ENCODE measurements at regions not wholly inside any gene's neighbourhood (a gene's known extent, or its start where the extent isn't known, plus 50 kb on each side); places are given as distances from the start of the nearest gene placed in this dataset.

GRCh38 chrX:65266482-65266881, 268.1 kb downstream of the LAS1L start:
- Histone ChIP-seq H3K4me1 (ENCODE audit: control insufficient read depth, insufficient read depth, low read depth, low read length) (no peaks in the 10 kb centered on the region), H2BK120ac (ENCODE audit: low read depth, low read length) (no peak overlapping the region), H4K8ac (ENCODE audit: low read length) (no peak overlapping the region), H3K27me3 (ENCODE audit: control insufficient read depth in 1 of 2, insufficient read depth in 1 of 2, low read length in 2 of 2) (no peaks in the 10 kb centered on the region), H3K27ac (ENCODE audit: low read length, poor library complexity, severe bottlenecking) (no peak overlapping the region), H2AK5ac (ENCODE audit: low read length, severe bottlenecking) (no peak overlapping the region), H3K79me1 (replicated peaks; ENCODE audit: low read length, poor library complexity, severe bottlenecking) (no peaks in the 10 kb centered on the region), H3K9ac (ENCODE audit: low read length) (no peak overlapping the region), H4K91ac (ENCODE audit: low read length) (no peak overlapping the region), H2BK15ac (ENCODE audit: low read depth, poor library complexity, severe bottlenecking) (no peak overlapping the region), H3K23ac (ENCODE audit: low read length in 2 of 2) (no peak overlapping the region), H2BK5ac (ENCODE audit: low read depth, low read length, poor library complexity, severe bottlenecking) (no peak overlapping the region), H3K36me3 (ENCODE audit: control insufficient read depth in 1 of 2, insufficient read depth in 2 of 2, low read depth in 1 of 2, low read length in 2 of 2) (no peaks in the 10 kb centered on the region), H3K14ac (ENCODE audit: low read length in 2 of 2) (no peak overlapping the region), H3K4me2 (ENCODE audit: low read length, poor library complexity, severe bottlenecking) (no peak overlapping the region), H3K18ac (ENCODE audit: low read depth in 1 of 2, low read length in 2 of 2) (no peak overlapping the region), H3K4me3 (ENCODE audit: insufficient read depth in 1 of 2, low read depth in 1 of 2, low read length in 2 of 2) (no peak overlapping the region), H2BK12ac (ENCODE audit: low read length in 2 of 2) (no peak overlapping the region), H3K4ac (ENCODE audit: low read depth in 1 of 2, low read length in 2 of 2) (no peak overlapping the region), H2AFZ (ENCODE audit: low read depth, low read length) (no peak overlapping the region), H3K9me3 (ENCODE audit: control insufficient read depth, low read length) (peaks cover 22% of the 10 kb centered on the region)
- 80% methylated on average over 1 of the region's 2 CpGs for WGBS
- no peak for DNase-seq

- no peak overlapping the region for H4K91ac ChIP-seq (ENCODE audit: low read length)
- no peak overlapping the region for H3K9ac ChIP-seq (ENCODE audit: low read length)
- H2BK120ac ChIP-seq (ENCODE audit: low read depth, low read length): no peak overlapping the region
- no peak overlapping the region for H2AK5ac ChIP-seq (ENCODE audit: low read length, severe bottlenecking)
- no peak overlapping the region for H2AFZ ChIP-seq (ENCODE audit: low read depth, low read length)
- no peaks in the 10 kb centered on the region for H3K79me1 ChIP-seq (replicated peaks; ENCODE audit: low read length, poor library complexity, severe bottlenecking)
- H3K27me3 ChIP-seq (ENCODE audit: control insufficient read depth in 1 of 2, insufficient read depth in 1 of 2, low read length in 2 of 2): no peaks in the 10 kb centered on the region
- no peak for DNase-seq
- H2BK15ac ChIP-seq (ENCODE audit: low read depth, poor library complexity, severe bottlenecking): no peak overlapping the region
- no peaks in the 10 kb centered on the region for H3K36me3 ChIP-seq (ENCODE audit: control insufficient read depth in 1 of 2, insufficient read depth in 2 of 2, low read depth in 1 of 2, low read length in 2 of 2)
- H3K4me3 ChIP-seq (ENCODE audit: insufficient read depth in 1 of 2, low read depth in 1 of 2, low read length in 2 of 2): no peak overlapping the region
- no peak overlapping the region for H3K4me2 ChIP-seq (ENCODE audit: low read length, poor library complexity, severe bottlenecking)
- H2BK5ac ChIP-seq (ENCODE audit: low read depth, low read length, poor library complexity, severe bottlenecking): no peak overlapping the region
- 78% methylated on average over 6 of the region's 6 CpGs for WGBS
- H3K18ac ChIP-seq (ENCODE audit: low read depth in 1 of 2, low read length in 2 of 2): no peak overlapping the region
- no peak overlapping the region for H3K23ac ChIP-seq (ENCODE audit: low read length in 2 of 2)
- H3K14ac ChIP-seq (ENCODE audit: low read length in 2 of 2): no peak overlapping the region
- peaks cover 14% of the 10 kb centered on the region for H3K9me3 ChIP-seq (ENCODE audit: control insufficient read depth, low read length)
- no peak overlapping the region for H3K27ac ChIP-seq (ENCODE audit: low read length, poor library complexity, severe bottlenecking)
- no peak overlapping the region for H3K4ac ChIP-seq (ENCODE audit: low read depth in 1 of 2, low read length in 2 of 2)
- no peaks in the 10 kb centered on the region for H3K4me1 ChIP-seq (ENCODE audit: control insufficient read depth, insufficient read depth, low read depth, low read length)
- H4K8ac ChIP-seq (ENCODE audit: low read length): no peak overlapping the region
- no peak overlapping the region for H2BK12ac ChIP-seq (ENCODE audit: low read length in 2 of 2)
Measured at GRCh38 chrX:65253817-65254216, 277.6 kb upstream of the ZC4H2 start.

GRCh38 chrX:65241059-65241721, 264.9 kb upstream of the ZC4H2 start:
- Histone ChIP-seq H3K4me2 (ENCODE audit: low read length, poor library complexity, severe bottlenecking) (no peak overlapping the region), H3K4ac (ENCODE audit: low read depth in 1 of 2, low read length in 2 of 2) (no peak overlapping the region), H4K91ac (ENCODE audit: low read length) (no peak overlapping the region), H3K4me3 (ENCODE audit: insufficient read depth in 1 of 2, low read depth in 1 of 2, low read length in 2 of 2) (no peak overlapping the region), H2BK12ac (ENCODE audit: low read length in 2 of 2) (no peak overlapping the region), H3K27ac (ENCODE audit: low read length, poor library complexity, severe bottlenecking) (no peak overlapping the region), H2BK120ac (ENCODE audit: low read depth, low read length) (no peak overlapping the region), H2AK5ac (ENCODE audit: low read length, severe bottlenecking) (no peak overlapping the region), H2AFZ (ENCODE audit: low read depth, low read length) (no peak overlapping the region), H3K18ac (ENCODE audit: low read depth in 1 of 2, low read length in 2 of 2) (no peak overlapping the region), H3K9me3 (ENCODE audit: control insufficient read depth, low read length) (peaks cover 10% of the 10 kb centered on the region), H3K27me3 (ENCODE audit: control insufficient read depth in 1 of 2, insufficient read depth in 1 of 2, low read length in 2 of 2) (no peaks in the 10 kb centered on the region), H3K4me1 (ENCODE audit: control insufficient read depth, insufficient read depth, low read depth, low read length) (no peaks in the 10 kb centered on the region), H3K14ac (ENCODE audit: low read length in 2 of 2) (no peak overlapping the region), H3K9ac (ENCODE audit: low read length) (no peak overlapping the region), H2BK5ac (ENCODE audit: low read depth, low read length, poor library complexity, severe bottlenecking) (no peak overlapping the region), H3K23ac (ENCODE audit: low read length in 2 of 2) (no peak overlapping the region), H2BK15ac (ENCODE audit: low read depth, poor library complexity, severe bottlenecking) (no peak overlapping the region), H4K8ac (ENCODE audit: low read length) (no peak overlapping the region), H3K79me1 (replicated peaks; ENCODE audit: low read length, poor library complexity, severe bottlenecking) (no peaks in the 10 kb centered on the region), H3K36me3 (ENCODE audit: control insufficient read depth in 1 of 2, insufficient read depth in 2 of 2, low read depth in 1 of 2, low read length in 2 of 2) (no peaks in the 10 kb centered on the region)
- DNase-seq: no peak
- 22% methylated on average over 3 of the region's 4 CpGs for WGBS

GRCh38 chrX:65203545-65203944, 227.3 kb upstream of the ZC4H2 start:
- no peak overlapping the region for H3K4me2 ChIP-seq (ENCODE audit: low read length, poor library complexity, severe bottlenecking)
- WGBS: 65% methylated on average over 3 of the region's 3 CpGs
- H3K4me3 ChIP-seq (ENCODE audit: insufficient read depth in 1 of 2, low read depth in 1 of 2, low read length in 2 of 2): no peak overlapping the region
- no peak overlapping the region for H3K4ac ChIP-seq (ENCODE audit: low read depth in 1 of 2, low read length in 2 of 2)
- H3K27me3 ChIP-seq (ENCODE audit: control insufficient read depth in 1 of 2, insufficient read depth in 1 of 2, low read length in 2 of 2): no peaks in the 10 kb centered on the region
- H3K18ac ChIP-seq (ENCODE audit: low read depth in 1 of 2, low read length in 2 of 2): no peak overlapping the region
- no peak overlapping the region for H3K27ac ChIP-seq (ENCODE audit: low read length, poor library complexity, severe bottlenecking)
- peaks cover 13% of the 10 kb centered on the region for H3K9me3 ChIP-seq (ENCODE audit: control insufficient read depth, low read length)
- H2BK120ac ChIP-seq (ENCODE audit: low read depth, low read length): no peak overlapping the region
- H2BK12ac ChIP-seq (ENCODE audit: low read length in 2 of 2): no peak overlapping the region
- no peak for DNase-seq
- H2BK15ac ChIP-seq (ENCODE audit: low read depth, poor library complexity, severe bottlenecking): no peak overlapping the region
- H2AK5ac ChIP-seq (ENCODE audit: low read length, severe bottlenecking): no peak overlapping the region
- H2BK5ac ChIP-seq (ENCODE audit: low read depth, low read length, poor library complexity, severe bottlenecking): no peak overlapping the region
- no peak overlapping the region for H4K8ac ChIP-seq (ENCODE audit: low read length)
- no peak overlapping the region for H4K91ac ChIP-seq (ENCODE audit: low read length)
- H3K23ac ChIP-seq (ENCODE audit: low read length in 2 of 2): no peak overlapping the region
- no peak overlapping the region for H3K9ac ChIP-seq (ENCODE audit: low read length)
- H3K36me3 ChIP-seq (ENCODE audit: control insufficient read depth in 1 of 2, insufficient read depth in 2 of 2, low read depth in 1 of 2, low read length in 2 of 2): no peaks in the 10 kb centered on the region
- H3K79me1 ChIP-seq (replicated peaks; ENCODE audit: low read length, poor library complexity, severe bottlenecking): no peaks in the 10 kb centered on the region
- H3K4me1 ChIP-seq (ENCODE audit: control insufficient read depth, insufficient read depth, low read depth, low read length): no peaks in the 10 kb centered on the region
- no peak overlapping the region for H3K14ac ChIP-seq (ENCODE audit: low read length in 2 of 2)
- no peak overlapping the region for H2AFZ ChIP-seq (ENCODE audit: low read depth, low read length)
